ENCODE measurements at regions not wholly inside any gene's neighbourhood (a gene's known extent, or its start where the extent isn't known, plus 50 kb on each side); places are given as distances from the start of the nearest gene placed in this dataset.
"Not testable (repeated sequence)": the region's sequence is repeated elsewhere in the genome, so short reads cannot be mapped to it uniquely, and the experiment has no call there.

DNA sequence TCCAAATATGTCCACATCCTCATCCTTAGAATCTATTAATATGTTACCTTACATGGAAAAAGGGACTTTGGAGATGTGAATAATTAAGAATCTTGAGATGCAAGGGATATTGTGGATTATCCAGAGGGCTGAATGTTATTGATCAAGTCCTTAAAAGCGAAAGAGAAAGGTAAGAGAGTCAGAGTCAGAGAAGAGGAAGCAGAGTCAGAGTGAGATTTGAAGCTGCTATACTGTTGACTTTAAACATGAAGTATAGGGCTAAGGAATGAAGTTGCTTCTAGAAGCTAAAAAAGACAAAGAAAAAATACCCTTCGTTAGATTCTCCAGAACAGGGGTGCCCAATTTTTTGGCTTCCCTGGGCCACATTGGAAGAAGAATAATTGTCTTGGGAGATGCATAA is 627.2 kb upstream of the SLITRK6 start:
- no peak for DNase-seq

- DNase-seq: no peak
Observed at GRCh38 chr13:86429756-86430155, 630.5 kb upstream of the SLITRK6 start.

DNA sequence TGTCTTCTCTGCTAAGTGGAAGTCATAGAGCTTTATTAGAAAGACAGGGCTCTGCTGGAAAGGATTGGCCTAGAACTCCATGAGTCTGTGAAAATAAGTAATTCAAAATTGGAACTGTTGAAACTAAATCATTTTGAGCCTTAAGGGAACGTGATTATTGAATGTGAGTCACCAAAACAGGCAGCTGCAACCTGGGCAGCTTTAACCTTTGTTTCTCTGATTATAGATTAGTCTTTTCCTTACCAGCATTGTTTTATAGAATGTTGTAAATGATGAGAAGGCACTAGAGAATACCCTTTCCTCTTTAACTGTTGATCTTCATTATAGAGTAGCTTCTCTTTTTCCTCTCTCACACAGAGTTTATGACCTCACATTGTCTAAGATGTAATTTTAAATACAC is 638.8 kb upstream of the SLITRK6 start:
- no peak for DNase-seq

DNA sequence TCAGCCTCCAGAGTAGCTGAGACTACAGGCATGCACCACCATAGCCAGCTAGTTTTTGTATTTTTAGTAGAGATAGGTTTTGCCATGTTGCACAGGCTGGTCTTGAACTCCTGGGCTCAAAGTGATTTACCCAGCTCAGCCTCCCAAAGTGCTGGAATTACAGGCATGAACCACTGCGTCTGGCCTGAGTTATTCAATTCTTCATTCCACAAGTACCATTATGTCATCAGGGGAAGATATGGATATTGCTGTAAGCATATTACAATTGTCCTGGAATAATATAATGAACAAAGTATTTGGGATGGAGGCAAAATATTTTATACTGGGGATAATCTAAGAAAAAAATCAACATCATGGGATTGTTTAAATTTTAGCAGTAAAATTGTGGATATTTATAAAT is 646.0 kb upstream of the SLITRK6 start:
- no peak for DNase-seq

DNA sequence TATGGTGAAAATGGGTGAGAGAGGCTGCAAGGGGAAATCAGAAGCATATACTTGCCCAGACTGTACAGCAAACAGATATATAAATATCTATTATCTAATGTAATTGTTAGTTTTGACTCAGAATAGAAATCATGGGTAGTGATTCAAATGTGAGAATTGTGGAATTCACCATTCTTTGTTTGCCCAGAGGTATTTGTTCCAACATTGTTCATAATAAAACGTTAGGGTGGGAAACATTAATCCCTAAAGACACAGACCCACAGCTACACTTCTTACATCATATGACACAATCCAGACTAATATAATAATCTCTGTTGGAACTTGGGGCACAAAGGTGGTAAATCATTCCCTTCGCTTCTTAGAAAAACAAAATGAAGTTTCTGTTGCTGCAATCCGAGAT is 646.5 kb upstream of the SLITRK6 start:
- no peak for DNase-seq

DNA sequence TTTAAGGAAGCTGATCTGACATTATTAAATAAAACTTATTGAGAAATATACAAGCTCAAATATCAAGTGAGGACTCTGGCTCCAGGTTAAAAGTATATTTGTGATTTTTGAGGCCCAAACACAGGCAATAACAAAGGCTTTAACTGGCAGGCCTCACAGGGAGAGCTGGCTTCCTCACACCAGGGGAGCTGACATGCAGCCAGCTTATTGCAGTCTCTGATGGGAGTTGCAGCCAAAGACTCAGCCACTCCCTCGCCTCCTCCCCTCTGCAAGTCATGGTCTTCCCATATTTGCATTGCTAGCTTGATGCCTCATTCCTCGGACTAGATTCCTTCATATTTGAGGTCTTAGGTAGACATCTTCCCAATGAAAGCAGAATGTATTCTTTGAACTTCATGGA is 647.1 kb upstream of the SLITRK6 start:
- DNase-seq: no peak

- DNase-seq: no peak
Observed at GRCh38 chr13:86447479-86447878, 648.3 kb upstream of the SLITRK6 start.

DNA sequence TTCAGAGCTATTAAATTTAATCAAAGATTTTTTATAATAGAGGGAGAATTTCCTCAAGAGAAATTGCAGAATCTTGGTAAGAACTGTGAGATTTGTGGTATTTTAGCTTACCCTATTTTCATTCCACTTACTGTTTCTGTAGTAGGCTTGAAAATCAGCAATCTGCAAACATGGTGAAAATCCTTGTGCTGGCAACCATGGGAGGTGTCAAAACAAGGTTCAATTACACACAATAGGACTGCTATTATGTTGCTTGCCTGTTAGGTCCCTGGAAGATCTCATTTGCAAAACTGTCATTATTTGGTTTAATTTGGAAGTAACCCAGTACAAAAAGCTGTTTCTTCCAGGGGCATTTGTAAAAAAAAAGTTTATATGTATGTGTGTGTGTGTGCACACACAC is 662.8 kb upstream of the SLITRK6 start:
- DNase-seq: no peak

DNA sequence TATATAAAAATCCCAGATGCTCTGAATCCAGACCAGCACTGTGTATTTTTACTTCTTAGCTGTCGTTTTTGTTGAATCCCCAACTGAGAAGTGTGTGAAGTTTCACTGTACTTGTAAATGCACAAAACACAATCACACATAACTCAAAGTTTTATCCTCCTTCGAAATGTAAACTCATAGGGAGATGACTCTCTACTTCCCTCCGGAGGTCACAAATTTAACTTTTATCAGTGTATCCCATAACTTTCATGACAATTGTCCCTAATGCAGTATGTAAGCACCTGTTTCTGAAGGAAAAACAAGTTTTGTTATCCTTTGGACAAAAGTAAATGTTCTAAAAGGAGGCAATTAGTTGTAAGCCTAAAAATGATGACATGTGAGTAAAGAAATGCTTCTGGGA is 665.0 kb upstream of the SLITRK6 start:
- no peak for DNase-seq

GRCh38 chr13:86474971-86475370 is 675.8 kb upstream of the SLITRK6 start:
- DNase-seq: no peak

DNA sequence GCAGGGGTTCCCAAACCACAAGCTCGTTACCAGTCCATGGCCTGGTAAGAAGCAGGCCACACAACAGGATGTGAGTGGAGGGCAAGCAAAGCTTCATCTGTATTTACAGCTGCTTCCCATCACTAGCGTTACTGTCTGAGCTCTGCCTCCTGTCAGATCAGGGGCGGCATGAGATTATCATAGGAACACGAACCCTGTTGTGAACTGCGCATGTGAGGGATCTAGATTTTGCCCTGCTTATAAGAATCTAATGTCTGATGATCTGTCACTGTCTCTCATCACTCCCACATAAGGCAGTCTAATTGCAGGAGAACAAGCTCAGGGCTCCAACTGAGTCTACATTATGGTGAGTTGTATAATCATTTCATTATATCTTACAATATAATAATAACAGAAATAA is 677.4 kb upstream of the SLITRK6 start:
- DNase-seq: no peak

GRCh38 chr13:86486582-86486981 is 687.4 kb upstream of the SLITRK6 start:
- no peak for DNase-seq

- DNase-seq: no peak
Observed at GRCh38 chr13:86491121-86491520, 691.9 kb upstream of the SLITRK6 start.

DNA sequence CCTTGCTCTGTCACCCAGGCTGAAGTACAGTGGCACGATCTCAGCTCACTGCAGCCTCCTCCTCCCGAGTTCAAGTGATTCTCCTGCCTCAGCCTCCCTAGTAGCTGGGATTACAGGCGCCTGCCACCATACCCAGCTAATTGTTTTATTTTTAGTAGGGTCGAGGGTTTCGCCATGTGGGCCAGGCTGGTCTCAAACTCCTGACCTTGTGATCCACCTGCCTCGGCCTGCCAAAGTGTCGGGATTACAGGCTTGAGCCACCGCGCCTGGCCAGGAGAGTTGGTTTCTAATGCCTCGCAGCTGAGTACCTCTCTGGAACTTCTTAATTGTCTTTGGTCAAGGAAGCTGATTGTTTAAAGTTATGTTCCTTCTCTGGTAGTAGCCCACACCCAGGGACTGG is 702.7 kb upstream of the SLITRK6 start:
- DNase-seq: not testable (repeated sequence)

DNA sequence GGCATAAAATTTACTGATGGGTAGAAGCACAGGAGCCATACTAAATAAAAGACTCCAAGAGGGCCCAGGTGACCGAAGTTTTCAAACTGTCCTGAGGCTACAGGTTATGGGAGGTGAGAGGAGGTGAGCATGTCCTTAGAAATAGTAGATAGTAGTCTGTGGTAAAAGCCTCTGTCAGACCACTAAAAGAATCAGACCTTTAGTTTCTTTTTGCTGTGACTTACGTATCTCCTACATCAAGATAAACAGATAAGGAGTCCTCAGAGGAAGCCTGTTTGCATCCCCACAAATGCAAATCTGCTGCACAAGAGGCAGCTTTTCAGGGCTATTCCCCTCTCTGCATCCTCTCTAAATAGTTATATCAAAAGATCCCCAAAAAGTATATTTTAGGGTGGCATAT is 711.6 kb upstream of the SLITRK6 start:
- no peak for DNase-seq

DNA sequence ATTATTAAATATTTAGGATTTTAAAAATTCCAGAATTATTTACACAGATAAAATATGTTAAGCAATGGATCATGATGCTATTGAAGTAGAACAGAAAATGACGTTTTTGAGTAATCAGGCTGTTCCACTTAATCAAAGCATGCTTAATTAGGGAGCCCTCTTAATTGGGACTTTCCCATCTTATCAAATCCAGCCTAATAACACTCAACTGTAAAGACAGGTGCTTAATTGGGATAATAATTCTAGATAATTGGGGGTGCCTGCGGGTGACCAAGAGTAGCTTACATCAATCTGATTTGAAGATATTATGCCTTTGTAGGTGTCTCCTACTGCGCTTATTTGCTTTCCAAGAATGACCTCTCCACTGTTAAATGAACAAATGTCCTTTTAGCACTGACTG is 742.2 kb upstream of the SLITRK6 start:
- DNase-seq: no peak

GRCh38 chr13:86554066-86554465 is 754.8 kb upstream of the SLITRK6 start:
- no peak for DNase-seq

DNA sequence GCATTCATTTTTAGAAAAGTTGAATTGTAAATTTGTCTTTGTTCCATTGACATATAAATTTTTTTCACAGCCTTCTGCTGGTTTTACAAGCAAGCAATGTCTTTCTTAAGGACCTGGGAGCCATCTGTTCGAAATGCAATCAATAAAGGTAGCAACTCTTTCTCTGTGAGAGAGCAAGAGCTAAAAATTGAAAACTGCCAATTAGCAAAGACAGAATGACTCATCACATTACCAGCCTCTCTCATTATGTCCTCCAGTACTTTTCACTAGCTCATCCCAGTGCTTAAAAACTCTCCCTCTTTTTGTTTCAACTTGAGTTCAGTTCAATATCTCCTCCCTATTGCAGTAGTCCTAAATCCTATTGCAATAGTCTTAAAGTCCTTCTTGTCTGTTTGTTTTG is 760.7 kb upstream of the SLITRK6 start:
- no peak for DNase-seq

DNA sequence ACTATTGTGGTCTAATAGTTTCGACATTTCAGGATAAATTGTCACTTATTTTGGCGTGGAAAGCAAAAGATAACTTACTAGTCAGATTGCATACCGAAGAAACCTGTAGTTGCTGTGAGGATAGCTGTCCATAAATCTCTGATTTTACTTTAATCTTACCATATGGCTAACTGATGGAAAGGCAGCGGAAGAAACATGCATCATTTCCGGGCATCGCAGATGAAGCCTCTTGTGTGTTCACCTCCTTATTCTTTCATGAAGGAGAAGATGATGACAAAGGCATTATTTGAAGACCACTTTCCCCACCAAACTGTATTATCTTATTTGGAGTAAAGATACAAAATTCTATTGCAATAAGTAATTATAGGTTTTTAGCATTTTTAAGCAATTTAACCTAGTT is 763.6 kb upstream of the SLITRK6 start:
- DNase-seq: no peak

DNA sequence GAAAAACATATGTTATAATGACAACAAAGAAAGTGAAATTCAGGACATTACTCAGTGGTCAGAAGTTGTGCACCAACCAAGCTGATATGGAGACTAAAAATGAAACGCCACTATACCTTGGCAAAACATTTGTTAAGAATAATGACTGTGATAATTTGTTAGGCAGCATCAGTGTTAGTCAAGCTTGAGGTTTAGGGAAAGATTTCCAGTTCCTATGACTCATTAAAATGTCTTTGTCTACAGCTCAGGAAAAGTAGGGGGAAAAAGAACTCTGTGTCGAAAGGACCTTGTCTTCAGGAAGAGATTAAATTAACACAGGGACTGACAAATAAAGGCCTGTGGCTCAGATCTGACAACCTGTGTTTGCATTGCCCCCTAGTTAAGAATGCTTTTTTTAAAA is 764.1 kb upstream of the SLITRK6 start:
- no peak for DNase-seq

DNA sequence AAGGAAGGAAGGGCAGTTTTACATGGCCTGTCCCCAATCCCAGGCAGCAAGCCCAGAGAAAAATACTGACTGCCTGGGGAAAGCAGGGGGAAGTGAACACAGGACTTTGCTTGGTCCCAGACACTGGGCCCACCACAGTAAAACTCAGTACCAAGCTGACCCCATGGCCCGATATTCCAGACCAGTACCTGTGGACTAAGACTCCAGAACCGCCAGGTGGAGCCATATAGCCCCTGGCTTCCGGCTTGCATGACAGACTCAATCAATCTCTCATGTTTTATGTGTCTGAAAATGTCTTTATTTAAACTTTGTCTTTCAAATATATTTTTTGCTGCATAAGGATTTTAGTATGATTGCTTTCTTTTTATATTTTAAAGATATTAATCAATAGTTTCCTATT is 767.9 kb upstream of the SLITRK6 start:
- DNase-seq: no peak

DNA sequence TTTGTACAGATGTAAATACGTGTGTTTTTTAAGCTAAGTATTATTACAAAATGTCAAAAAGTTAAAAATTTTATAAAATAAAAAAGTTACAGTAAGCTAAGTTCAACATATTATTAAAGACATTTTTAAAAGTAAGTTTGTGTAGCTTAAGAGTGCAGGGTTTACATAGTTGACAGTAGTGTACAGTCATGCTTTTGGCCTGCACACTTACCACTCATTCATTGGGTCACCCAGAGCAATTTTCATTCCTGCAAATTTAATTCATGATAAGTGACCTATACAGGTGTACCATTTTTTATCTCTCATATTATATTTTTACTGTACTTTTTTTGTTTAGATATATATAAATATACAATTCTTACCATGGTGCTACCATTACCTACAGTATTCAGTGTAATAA is 769.9 kb upstream of the SLITRK6 start:
- DNase-seq: no peak

DNA sequence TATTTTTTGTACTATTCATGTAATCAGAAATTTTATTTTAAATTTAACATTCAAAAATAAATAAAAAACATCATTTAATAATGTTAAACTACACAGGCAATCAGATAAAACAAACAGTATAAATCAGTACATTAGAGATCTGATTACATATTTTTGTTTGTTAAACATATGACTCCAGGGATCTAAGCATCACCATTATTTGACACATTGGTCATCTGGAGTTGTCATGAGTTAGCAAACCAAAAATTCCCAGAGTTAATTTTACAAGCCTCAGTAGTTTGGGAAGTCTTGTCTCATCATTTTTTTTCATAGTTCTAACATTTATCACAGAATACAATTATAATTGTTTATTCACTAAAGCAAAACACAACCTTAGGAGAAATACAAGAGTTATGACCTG is 770.8 kb upstream of the SLITRK6 start:
- DNase-seq: no peak

GRCh38 chr13:86572115-86572514 is 772.9 kb upstream of the SLITRK6 start:
- no peak for DNase-seq

DNA sequence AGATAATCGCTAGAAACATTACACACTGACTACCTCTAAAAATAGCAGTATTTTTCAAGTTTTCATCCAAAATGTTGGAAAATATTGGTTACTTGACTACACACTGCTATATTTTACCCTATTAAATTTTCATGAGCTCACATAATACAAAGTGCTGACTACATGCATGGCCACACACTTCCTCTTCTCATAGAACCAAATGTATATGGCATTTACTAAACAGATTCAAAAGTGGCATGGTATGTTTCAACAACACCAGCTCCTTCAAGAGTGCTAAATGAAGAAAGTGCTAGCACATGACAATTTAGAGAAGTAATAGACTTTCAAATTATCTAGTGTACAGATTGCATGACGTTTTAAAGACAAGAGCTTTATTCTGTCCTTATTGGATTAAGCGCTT is 780.4 kb upstream of the SLITRK6 start:
- no peak for DNase-seq

- no peak for DNase-seq
Observed at GRCh38 chr13:86581706-86582105, 782.5 kb upstream of the SLITRK6 start.
